G401 (cell line): ENCODE measurements at regions not wholly inside any gene's neighbourhood (a gene's known extent, or its start where the extent isn't known, plus 50 kb on each side); places are given as distances from the start of the nearest gene placed in this dataset.

Experiments used
- DNase-seq: peaks from one replicate; pipeline ENCODE4 v3.0.0-alpha.2; 2015; ENCODE audit warnings: low spot score
- in situ Hi-C: cut with HindIII; loops from 2 replicates; pipeline ENCODE4 v1.10.0; 2016; ENCODE audit warnings: low sequenced_read_pairs, mixed read lengths

GRCh38 chr17:12357600-12357999 lies 308.1 kb upstream of the MYOCD start:
- in situ Hi-C loops: no loop called here
- no peak for DNase-seq

- no peak for DNase-seq
- in situ Hi-C loops: no loop called here
Observed at GRCh38 chr17:12358477-12358876, 307.2 kb upstream of the MYOCD start.

GRCh38 chr17:12362853-12363455 lies 302.7 kb upstream of the MYOCD start:
- in situ Hi-C loops: no loop called here
- no peak for DNase-seq

- no peak for DNase-seq
- in situ Hi-C loops: no loop called here
Observed at GRCh38 chr17:12365805-12366204, 299.9 kb upstream of the MYOCD start.

- no peak for DNase-seq
- in situ Hi-C loops: no loop called here
Observed at GRCh38 chr17:12369065-12369464, 296.6 kb upstream of the MYOCD start.

- no peak for DNase-seq
- in situ Hi-C loops: no loop called here
Observed at GRCh38 chr17:12376276-12376675, 289.4 kb upstream of the MYOCD start.

- in situ Hi-C loops: no loop called here
- DNase-seq: no peak
Observed at GRCh38 chr17:12386225-12386624, 279.5 kb upstream of the MYOCD start.

- in situ Hi-C loops: no loop called here
- no peak for DNase-seq
Observed at GRCh38 chr17:12388226-12388625, 277.5 kb upstream of the MYOCD start.

- in situ Hi-C loops: no loop called here
- DNase-seq: no peak
Observed at GRCh38 chr17:12389421-12389820, 276.3 kb upstream of the MYOCD start.

- no peak for DNase-seq
- in situ Hi-C loops: no loop called here
Observed at GRCh38 chr17:12390631-12391030, 275.1 kb upstream of the MYOCD start.

- in situ Hi-C loops: no loop called here
- DNase-seq: no peak
Observed at GRCh38 chr17:12391468-12391867, 274.2 kb upstream of the MYOCD start.

GRCh38 chr17:12395733-12396354 lies 269.8 kb upstream of the MYOCD start:
- in situ Hi-C loops: no loop called here

GRCh38 chr17:12398441-12399051 lies 267.1 kb upstream of the MYOCD start:
- in situ Hi-C loops: no loop called here
- no peak for DNase-seq

More at GRCh38 chr17:12395733-12396354, 269.8 kb upstream of the MYOCD start:
- DNase-seq: no peak

GRCh38 chr17:12402963-12403622 lies 262.6 kb upstream of the MYOCD start:
- in situ Hi-C loops: no loop called here
- DNase-seq: no peak

- in situ Hi-C loops: no loop called here
- no peak for DNase-seq
Observed at GRCh38 chr17:12403881-12404398, 261.8 kb upstream of the MYOCD start.

GRCh38 chr17:12406623-12407215 lies 259.0 kb upstream of the MYOCD start:
- DNase-seq: no peak
- in situ Hi-C loops: no loop called here

- in situ Hi-C loops: no loop called here
- no peak for DNase-seq
Observed at GRCh38 chr17:12407495-12408252, 258.0 kb upstream of the MYOCD start.

GRCh38 chr17:12409082-12409481 lies 256.6 kb upstream of the MYOCD start:
- in situ Hi-C loops: no loop called here
- DNase-seq: no peak

- no peak for DNase-seq
- in situ Hi-C loops: no loop called here
Observed at GRCh38 chr17:12410717-12411116, 255.0 kb upstream of the MYOCD start.
